ENCODE measurements at regions not wholly inside any gene's neighbourhood (a gene's known extent, or its start where the extent isn't known, plus 50 kb on each side); places are given as distances from the start of the nearest gene placed in this dataset.

DNA sequence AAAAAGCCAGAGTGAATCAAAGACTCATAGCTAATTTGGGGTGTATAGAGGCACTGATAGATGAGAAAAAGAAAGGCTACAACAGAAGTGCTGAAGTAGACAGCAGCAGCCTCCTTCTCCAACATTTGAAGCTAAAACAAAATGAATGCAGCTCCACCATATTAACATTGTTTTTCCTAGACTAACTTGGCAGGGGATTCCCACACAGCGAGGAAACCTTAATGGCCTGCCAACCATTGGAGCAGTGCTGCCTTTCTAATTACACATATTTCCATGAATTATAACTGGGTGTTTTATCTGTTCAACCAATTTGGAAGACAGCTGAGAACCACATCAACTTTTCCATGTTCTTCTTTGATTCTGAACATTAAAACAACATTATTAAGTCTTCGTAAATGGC is 478.6 kb downstream of the LIG4 start:
- no peak overlapping the region for H3K27ac Mint-ChIP-seq

DNA sequence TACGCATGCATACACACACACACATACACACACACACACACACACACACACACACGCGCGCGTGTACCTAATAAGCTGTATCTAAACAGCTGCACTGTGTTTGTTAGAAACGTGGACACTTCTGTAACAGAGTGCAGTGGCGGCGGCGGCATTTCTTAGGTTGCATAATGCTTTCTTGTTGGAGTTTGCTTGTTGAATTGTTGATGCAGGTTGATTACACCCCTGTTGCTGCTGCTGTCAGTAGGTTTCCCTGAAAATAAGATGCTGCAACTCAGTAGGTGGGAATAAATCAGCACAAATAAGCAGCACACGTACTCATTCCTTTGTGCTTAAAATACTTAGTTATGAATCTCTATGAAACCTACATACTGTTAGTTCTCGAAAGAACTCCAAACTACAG is 479.2 kb downstream of the LIG4 start:
- Mint-ChIP-seq H3K9me3 (no peaks in the 10 kb centered on the region), H3K27me3 (no peaks in the 10 kb centered on the region), H3K27ac (no peak overlapping the region), H3K4me3 (no peak overlapping the region), H3K4me1 (no peaks in the 10 kb centered on the region), H3K36me3 (no peaks in the 10 kb centered on the region)
- no peak for DNase-seq

More for the DNA sequence above, 478.6 kb downstream of the LIG4 start:
- Mint-ChIP-seq H3K27me3 (no peaks in the 10 kb centered on the region), H3K4me1 (no peaks in the 10 kb centered on the region), H3K4me3 (no peak overlapping the region), H3K9me3 (no peaks in the 10 kb centered on the region), H3K36me3 (no peaks in the 10 kb centered on the region)
- DNase-seq: no peak

DNA sequence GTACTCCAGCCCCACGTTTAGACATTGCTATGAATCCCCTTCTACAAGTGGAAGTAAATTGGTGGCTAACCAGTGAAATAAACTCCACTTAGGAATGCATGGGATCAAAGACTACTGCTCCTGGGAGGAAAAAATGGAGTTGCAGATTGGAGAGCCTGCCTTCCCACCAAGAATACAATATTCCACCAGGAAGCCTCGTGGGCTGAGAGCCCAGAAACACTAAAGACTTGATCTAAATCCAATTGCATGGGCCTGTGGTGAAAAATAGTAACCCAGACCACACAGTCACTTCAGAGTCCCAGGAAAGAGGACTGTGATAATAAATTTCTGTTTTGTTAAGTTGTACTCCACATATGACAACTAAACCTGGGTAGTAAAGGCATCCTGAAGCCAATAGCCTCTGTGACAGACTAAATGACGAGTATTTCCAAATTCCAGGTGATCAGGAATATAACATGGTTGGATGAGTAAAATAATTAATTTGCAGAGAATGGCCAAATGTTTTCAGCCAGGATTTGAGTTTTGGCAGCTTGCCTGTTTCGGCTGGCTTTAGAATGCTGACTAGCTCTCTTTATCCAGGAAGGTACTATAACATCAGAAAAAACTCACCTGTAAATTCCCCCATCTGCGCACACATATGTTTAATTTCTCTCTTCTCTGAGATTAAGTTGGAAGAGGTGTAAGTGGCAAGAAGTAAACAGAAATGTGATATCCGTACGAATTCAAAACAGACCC is 480.3 kb downstream of the LIG4 start:
- no peak for DNase-seq
- Mint-ChIP-seq H3K36me3 (no peaks in the 10 kb centered on the region), H3K4me1 (no peaks in the 10 kb centered on the region), H3K9me3 (no peaks in the 10 kb centered on the region), H3K27me3 (no peaks in the 10 kb centered on the region), H3K27ac (no peak overlapping the region), H3K4me3 (no peak overlapping the region)

DNA sequence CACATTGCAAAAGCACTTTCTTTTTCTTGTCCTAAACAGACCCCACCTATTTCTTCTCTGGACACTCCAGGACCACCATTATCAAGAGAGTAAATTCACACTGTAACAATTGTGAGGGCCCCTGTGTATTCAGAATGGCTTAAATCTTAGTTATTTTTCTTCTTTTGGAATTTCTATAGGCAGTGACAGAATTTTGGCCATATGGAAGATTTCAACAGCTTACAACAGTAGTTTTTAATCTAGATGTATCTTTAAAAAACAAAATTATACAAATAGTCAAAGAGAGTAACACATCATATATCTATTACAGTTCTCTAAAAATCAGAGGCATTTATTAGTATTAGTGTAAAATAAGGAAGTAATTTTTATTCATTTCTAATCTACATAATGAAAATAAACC is 482.1 kb downstream of the LIG4 start:
- Mint-ChIP-seq H3K4me3 (no peak overlapping the region), H3K4me1 (no peaks in the 10 kb centered on the region), H3K9me3 (no peaks in the 10 kb centered on the region), H3K36me3 (no peaks in the 10 kb centered on the region), H3K27me3 (no peaks in the 10 kb centered on the region), H3K27ac (no peak overlapping the region)
- DNase-seq: no peak

DNA sequence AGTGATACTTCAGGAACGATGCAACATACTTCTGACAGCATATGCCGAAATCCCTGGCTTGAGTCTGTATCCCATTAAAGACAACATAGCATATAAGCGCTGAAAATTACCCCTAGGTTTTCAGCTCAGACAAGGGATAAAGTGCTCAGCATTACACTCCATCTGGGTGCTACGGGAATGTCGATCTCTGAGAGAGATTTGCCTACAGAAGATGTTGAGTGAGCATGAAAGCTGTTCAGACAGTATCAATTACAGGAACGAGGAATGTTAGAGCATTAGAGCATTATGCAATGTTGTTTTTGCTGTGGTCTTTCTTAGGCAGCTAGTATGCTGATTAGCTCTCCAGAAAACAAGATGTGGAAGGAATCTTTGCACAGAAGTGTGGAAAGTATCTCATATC is 484.5 kb downstream of the LIG4 start:
- DNase-seq: no peak
- no peaks in the 10 kb centered on the region for H3K4me1 Mint-ChIP-seq
- H3K27ac Mint-ChIP-seq: no peak overlapping the region
- no peaks in the 10 kb centered on the region for H3K27me3 Mint-ChIP-seq
- H3K36me3 Mint-ChIP-seq: no peaks in the 10 kb centered on the region
- H3K4me3 Mint-ChIP-seq: no peak overlapping the region
- H3K9me3 Mint-ChIP-seq: peaks cover 4% of the 10 kb centered on the region

DNA sequence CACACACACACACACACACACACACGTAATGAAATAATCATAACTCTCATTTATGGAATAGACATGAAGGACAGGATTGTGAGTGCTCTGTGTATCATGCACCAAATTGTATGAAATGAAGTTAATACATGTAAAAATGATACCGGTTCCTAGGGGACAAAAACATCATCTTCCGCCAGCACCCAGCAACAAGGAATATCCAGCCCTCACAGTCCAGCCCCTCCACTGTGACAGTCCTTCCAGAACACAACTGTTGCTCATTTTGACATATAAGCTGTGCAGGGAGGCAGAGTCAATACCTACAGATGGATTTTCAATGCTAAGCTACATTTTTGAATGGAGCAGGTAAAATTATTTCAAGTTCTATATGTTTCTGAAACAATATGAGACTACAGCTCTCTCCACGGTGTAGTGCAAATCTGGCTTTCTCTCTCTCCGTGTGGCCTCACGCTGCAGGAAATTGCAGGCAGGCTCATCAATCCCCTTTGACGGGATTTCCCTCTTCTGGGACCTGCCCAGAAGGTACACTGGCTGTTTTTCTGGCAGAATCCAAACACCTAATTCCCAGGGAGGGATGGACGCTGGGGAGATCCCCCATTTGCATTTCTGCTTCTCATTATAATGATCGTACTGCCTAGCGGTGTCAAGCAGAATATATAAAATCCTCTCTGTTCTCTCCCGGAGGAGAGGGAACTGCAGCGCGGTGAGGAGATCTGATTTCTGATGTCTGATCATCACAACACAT is 494.0 kb downstream of the LIG4 start:
- Mint-ChIP-seq H3K9me3 (no peaks in the 10 kb centered on the region), H3K27ac (no peak overlapping the region), H3K36me3 (no peaks in the 10 kb centered on the region), H3K27me3 (no peaks in the 10 kb centered on the region), H3K4me3 (no peak overlapping the region), H3K4me1 (no peaks in the 10 kb centered on the region)
- DNase-seq: no peak

DNA sequence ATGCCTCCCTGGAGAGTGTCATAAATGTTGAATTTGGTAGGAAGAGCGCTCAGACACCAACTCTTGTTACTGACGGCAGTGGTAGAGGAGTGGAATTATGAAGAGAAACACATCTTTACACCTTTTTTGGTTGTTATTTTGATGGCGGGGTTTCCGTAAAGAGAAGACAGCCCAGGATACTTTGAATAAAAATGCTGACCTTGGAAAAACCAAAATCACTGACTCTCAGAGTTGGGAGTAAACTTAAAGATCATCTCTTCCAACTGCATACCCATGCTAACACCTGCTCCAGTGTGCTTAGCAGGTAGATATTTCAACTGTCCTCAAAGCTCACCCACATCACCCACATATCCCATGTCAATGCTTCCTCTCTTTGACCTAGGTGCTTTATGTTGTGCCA is 498.6 kb downstream of the LIG4 start:
- DNase-seq: no peak
- no peak overlapping the region for H3K4me3 Mint-ChIP-seq
- H3K36me3 Mint-ChIP-seq: no peaks in the 10 kb centered on the region
- H3K9me3 Mint-ChIP-seq: no peaks in the 10 kb centered on the region
- no peak overlapping the region for H3K27ac Mint-ChIP-seq
- no peaks in the 10 kb centered on the region for H3K4me1 Mint-ChIP-seq
- H3K27me3 Mint-ChIP-seq: no peaks in the 10 kb centered on the region

DNA sequence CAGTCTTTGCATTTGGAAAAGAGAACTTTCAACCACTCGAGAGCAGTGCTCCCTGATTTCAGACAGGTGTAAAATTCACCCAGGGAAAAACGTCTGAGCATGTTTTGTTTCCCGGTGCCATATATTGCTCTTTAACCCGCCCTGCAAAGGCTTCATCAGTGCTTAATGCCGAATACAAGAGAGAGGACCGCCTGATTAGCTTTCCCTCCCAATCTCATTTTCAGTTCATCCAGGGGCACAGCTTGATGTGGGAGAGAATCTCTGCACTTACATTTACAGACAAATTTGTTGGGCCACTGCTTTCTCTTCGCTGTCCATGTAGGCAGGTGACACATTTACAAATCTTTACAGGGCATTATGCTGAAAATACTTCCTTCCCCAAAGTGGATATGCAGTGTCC is 499.1 kb downstream of the LIG4 start:
- DNase-seq: no peak
- Mint-ChIP-seq H3K27me3 (no peaks in the 10 kb centered on the region), H3K36me3 (no peaks in the 10 kb centered on the region), H3K4me3 (no peak overlapping the region), H3K9me3 (no peaks in the 10 kb centered on the region), H3K27ac (no peak overlapping the region), H3K4me1 (no peaks in the 10 kb centered on the region)

DNA sequence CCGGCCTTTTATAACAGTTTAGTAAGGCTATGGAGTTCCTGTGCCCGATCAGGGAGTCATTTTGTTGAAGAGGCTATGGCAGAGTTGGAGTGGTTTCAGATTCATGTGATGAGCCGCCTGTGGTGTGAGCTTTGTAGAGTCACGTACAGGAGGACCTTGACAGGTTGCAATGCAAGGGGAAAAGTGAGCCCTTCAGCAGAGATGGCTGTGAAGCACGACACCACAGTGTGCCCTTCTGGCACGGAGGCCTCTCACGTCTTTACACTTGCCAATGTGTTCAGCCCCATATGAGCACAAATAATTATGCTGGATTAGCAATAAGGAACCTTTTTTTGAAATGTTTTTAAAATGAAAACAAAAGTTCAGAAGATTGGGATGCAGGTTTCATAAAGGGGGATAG is 499.8 kb downstream of the LIG4 start:
- Mint-ChIP-seq H3K4me1 (no peaks in the 10 kb centered on the region), H3K9me3 (no peaks in the 10 kb centered on the region), H3K36me3 (no peaks in the 10 kb centered on the region), H3K4me3 (no peak overlapping the region), H3K27ac (no peak overlapping the region), H3K27me3 (no peaks in the 10 kb centered on the region)
- no peak for DNase-seq

DNA sequence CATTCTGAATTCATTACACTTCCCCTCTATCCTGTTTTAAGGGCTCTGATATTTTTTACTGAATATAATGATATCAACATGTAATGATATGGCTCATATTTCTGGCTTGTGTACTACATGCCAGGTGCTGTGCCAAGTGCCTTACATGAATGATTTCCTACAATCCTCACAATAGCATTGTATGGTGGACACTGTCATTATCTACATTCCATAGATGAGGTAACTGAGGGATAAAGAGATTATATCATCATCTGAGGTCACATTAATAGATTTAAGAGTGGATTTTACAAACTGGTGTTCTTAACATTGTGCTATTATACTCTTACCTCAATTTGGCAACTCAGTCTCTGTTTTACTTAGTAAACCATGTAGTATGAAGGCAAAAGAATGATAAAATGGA is 502.0 kb downstream of the LIG4 start:
- Mint-ChIP-seq H3K27me3 (no peaks in the 10 kb centered on the region), H3K4me3 (no peak overlapping the region), H3K4me1 (no peaks in the 10 kb centered on the region), H3K9me3 (no peaks in the 10 kb centered on the region), H3K27ac (no peak overlapping the region), H3K36me3 (no peaks in the 10 kb centered on the region)
- no peak for DNase-seq

DNA sequence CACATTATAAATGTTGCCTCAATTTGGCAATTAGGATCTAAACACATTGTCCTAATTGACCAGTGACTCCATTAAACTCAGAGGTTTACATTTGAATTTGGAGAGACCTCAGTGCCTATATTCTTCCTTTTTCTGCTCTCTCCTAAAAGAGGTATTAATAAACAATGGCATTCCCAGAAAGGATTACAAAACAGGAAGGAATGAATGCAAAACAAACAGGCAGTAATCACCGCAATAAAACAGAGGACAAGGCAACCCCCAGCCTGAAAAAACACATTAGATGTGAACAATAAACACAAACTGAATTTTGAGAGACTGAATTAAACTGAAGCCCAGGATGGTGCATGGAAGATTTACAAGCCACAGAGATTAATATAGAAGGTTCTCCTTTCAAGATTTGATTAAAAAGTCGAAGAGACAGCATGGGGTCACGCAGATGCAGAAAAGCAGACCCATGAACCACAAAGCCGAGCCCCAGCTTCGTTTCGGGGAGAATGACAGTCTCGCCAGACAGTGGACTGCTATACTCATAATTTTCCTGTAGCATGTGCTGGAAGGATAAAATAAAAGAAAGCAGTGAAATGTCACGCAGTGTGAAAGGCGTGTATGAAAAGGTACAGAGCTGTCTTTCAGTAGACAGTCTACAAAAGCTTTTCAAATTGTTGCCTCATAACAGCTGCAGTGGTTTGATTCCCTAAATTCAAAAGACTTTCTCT is 503.0 kb downstream of the LIG4 start:
- no peaks in the 10 kb centered on the region for H3K4me1 Mint-ChIP-seq
- no peaks in the 10 kb centered on the region for H3K36me3 Mint-ChIP-seq
- H3K4me3 Mint-ChIP-seq: no peak overlapping the region
- no peaks in the 10 kb centered on the region for H3K9me3 Mint-ChIP-seq
- no peak overlapping the region for H3K27ac Mint-ChIP-seq
- no peaks in the 10 kb centered on the region for H3K27me3 Mint-ChIP-seq
- DNase-seq: no peak

DNA sequence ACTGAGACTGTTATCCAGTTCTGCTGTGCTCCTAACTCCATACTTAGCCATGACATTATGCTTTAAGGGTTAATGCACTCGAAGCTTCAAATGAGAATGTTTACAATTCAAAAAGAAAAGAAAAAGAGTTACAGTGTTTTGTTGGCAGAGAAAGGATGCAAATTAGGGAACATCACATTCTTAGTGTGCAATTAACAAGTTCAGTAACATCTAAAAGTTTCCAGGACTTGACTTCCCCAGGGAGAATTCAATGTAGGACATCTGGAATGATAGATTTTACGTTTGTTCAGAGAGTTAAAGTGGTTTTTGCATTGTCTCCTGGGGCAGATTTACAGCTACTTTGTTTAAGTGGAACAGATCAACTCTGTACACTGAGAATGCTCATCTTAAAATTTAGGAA is 525.2 kb downstream of the LIG4 start:
- no peaks in the 10 kb centered on the region for H3K36me3 Mint-ChIP-seq
- H3K4me1 Mint-ChIP-seq: no peaks in the 10 kb centered on the region
- H3K27me3 Mint-ChIP-seq: no peaks in the 10 kb centered on the region
- H3K4me3 Mint-ChIP-seq: no peak overlapping the region
- no peak overlapping the region for H3K27ac Mint-ChIP-seq
- H3K9me3 Mint-ChIP-seq: no peaks in the 10 kb centered on the region
- no peak for DNase-seq

DNA sequence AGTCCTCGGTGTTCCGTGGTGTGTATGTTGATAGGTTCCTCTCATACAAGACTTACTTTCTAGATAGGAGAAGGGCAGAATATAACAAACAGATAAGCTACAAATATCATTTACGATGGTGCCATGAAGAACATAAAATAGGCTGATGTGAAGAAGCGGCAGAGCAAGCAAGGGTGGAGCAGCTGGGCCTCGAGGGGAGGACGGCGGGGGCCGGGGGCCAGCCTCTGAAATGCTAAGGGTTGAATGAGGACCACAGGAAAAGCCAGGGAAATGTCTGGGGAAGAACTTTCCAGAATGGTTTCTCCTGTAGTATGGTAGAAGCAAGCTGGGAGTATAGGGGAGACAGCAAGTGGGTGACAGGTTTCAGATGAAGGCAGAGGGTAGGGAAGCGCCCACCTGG is 529.5 kb downstream of the LIG4 start:
- no peak overlapping the region for H3K4me3 Mint-ChIP-seq
- H3K4me1 Mint-ChIP-seq: no peaks in the 10 kb centered on the region
- H3K36me3 Mint-ChIP-seq: no peaks in the 10 kb centered on the region
- H3K27me3 Mint-ChIP-seq: no peaks in the 10 kb centered on the region
- no peaks in the 10 kb centered on the region for H3K9me3 Mint-ChIP-seq
- H3K27ac Mint-ChIP-seq: no peak overlapping the region
- DNase-seq: no peak

DNA sequence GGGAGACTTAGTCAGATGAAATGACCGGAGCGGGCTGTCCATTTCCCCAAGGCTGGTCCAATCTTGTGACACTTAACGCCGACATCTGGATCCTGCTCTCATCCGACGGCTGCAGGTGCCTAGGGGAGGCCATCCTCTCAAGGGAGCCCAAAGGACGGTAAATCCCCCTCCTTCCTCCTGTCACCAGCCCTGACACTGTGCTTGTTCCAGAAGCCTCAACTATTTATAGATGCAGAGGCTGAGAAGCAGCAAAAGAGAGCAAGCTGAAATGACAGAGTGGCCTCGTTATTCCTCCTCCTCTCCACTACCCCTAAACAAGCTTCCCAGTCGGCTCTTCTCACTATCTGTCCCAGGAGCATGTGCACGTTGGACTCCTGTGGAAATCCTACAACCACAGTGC is 533.7 kb downstream of the LIG4 start:
- Mint-ChIP-seq H3K27ac (no peak overlapping the region), H3K4me1 (no peaks in the 10 kb centered on the region), H3K9me3 (no peaks in the 10 kb centered on the region), H3K36me3 (no peaks in the 10 kb centered on the region), H3K4me3 (no peak overlapping the region), H3K27me3 (no peaks in the 10 kb centered on the region)
- no peak for DNase-seq

DNA sequence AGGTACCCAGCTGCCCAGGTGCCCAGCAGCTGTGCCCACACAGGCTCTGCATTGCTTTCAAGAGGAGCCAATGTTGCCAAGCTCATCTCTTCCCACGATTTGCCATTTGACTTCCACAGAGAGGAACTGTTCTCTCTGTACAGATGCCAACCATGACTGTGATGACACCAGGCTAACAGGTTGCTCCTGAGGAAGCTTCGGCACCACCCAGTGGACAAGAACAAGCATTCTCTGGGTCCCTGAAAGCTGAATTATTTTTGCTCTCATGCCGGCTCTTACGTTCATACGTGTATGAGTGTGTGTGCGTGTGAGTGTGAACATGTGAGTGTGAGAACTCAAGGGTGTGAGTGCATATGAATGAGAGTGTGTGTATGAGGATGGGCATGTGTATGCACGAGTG is 535.2 kb downstream of the LIG4 start:
- DNase-seq: no peak
- Mint-ChIP-seq H3K36me3 (no peaks in the 10 kb centered on the region), H3K27ac (no peak overlapping the region), H3K27me3 (no peaks in the 10 kb centered on the region), H3K4me3 (no peak overlapping the region), H3K9me3 (no peaks in the 10 kb centered on the region), H3K4me1 (no peaks in the 10 kb centered on the region)

Data from activated naive CD8-positive, alpha-beta T cell treated with anti-CD3 and anti-CD28 coated beads for 36 hours (primary cell).